Fibroblast of villous mesenchyme (primary cell): ENCODE measurements at regions not wholly inside any gene's neighbourhood (a gene's known extent, or its start where the extent isn't known, plus 50 kb on each side); places are given as distances from the start of the nearest gene placed in this dataset.

Experiments
- DNase-seq: peaks from one replicate; pipeline ENCODE4 v3.0.0-alpha.2; 2010; ENCODE audit warnings: low read depth
- H3K4me3 ChIP-seq: 2 replicates; pipeline ENCODE4 v1.5.1; 2011; ENCODE audit warnings: low read depth, mild to moderate bottlenecking, low read length
- CTCF ChIP-seq: IDR thresholded peaks from 2 replicates; pipeline ENCODE4 v1.5.1; 2012; ENCODE audit warnings: low read depth, mild to moderate bottlenecking, low read length; ENCODE audit not compliant: insufficient read depth

DNA sequence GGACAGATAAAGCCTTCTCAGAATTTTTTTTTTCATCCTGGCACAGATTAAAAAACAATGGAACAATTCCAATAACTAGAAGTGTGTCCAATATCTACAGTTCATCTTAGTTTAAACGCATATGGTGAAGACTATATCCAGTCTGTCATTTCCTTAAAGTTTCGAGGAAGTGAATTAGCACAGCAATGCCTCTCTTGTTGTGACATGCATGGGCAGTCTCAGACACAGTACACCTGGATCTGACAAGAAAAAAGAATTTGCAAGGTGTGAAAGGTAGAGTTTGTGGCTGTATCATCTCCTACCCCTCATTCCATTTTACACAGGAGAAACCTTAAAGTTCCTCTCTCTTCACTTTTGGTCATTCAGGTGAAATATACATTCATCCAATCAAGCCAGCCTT, 100.6 kb upstream of the ADAMTS19 start:
- TF ChIP-seq CTCF: no peak
- no peak overlapping the region for H3K4me3 ChIP-seq

DNA sequence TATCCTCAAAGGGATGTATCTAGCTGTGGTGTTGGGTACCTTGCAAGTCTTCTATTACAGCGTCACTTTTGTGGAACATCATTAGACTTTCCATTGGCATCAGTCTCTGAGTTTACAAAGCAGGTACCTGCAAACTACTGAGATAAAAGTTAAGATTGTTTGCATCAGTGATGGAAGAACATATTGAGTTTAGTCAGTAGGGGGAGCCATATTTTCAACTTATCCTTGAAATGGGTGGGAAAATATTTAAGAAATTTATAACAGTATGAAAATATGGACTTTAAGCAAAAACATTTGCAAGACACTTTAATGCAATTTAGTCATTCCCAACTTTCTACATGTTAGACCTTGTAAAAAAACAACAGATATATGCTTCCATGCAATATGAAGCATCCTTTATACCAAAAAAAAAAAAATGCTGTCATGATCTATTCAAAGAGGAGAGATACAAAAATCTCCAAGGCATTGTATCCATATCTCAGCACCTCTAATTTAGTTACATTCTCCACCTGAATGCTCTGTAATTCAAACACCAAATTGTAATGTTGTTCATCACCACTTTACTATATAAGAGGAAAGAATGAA, 98.6 kb upstream of the ADAMTS19 start:
- peak; percentile 49 for DNase-seq

More for the DNA sequence above, 100.6 kb upstream of the ADAMTS19 start:
- no peak for DNase-seq

DNA sequence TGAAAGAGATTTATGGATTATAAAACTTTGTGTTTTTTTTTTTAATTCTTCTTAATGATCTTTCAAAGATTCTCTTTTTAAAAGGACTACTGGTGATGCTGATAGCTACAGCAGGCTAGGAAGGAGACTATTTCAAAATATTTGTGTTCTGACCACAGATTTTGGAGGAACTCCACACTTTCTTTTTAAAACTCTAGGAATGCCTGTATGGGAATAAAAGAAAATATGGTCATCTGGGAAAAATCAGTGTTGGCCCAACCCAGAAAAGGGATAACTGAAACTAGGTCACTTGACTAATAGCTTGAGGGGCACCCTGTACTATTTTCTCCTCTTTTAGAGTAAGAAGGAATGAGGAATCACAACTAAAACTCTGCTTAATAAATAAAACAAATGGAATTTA, 97.6 kb upstream of the ADAMTS19 start:
- no peak overlapping the region for H3K4me3 ChIP-seq
- peak; percentile 19 for DNase-seq
- no peak for TF ChIP-seq CTCF

More for the DNA sequence above, 98.6 kb upstream of the ADAMTS19 start:
- no peak overlapping the region for H3K4me3 ChIP-seq
- TF ChIP-seq CTCF: peak; percentile 65

DNA sequence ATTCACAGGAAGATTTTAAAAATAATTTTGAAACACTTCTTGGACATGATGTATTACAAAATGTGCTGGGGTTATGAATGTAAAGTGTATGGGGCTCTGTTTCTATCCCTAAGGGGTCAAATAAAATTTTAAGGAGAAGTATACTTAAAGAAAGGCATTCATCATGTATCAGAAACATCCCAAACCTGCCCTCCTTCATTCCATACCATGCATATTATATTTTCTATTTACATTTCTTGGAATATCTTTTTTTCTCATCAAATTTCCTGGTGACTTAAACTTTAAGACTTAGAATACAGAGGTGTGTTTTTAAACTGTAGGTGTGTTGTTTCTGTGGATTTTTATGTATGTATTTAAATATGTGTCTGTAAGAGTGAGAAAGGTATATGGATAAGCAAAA, 96.1 kb upstream of the ADAMTS19 start:
- DNase-seq: no peak
- H3K4me3 ChIP-seq: no peak overlapping the region
- TF ChIP-seq CTCF: no peak

DNA sequence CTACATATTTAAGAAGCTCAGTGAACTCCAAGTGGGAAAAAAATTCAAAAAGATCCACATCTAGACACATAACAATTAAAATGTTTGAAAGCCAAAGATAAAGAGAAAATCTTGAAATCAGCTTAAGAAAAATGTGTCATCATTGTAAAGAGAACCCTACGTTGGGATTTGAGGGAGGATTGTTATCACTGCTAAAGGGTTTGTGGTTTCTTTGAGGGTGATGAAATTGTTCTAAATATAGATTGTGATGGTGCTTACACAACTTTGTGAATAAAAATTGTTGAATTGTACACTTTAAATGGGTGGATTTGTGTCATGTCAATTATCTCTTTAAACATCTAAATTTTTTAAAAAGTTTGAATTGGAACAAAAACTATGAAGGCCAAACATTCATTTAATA, 92.2 kb upstream of the ADAMTS19 start:
- TF ChIP-seq CTCF: no peak
- H3K4me3 ChIP-seq: no peak overlapping the region
- peak; percentile 82 for DNase-seq

- no peak for TF ChIP-seq CTCF
- no peak for DNase-seq
- H3K4me3 ChIP-seq: no peak overlapping the region
Measured at GRCh38 chr5:129372025-129372424, 88.1 kb upstream of the ADAMTS19 start.

DNA sequence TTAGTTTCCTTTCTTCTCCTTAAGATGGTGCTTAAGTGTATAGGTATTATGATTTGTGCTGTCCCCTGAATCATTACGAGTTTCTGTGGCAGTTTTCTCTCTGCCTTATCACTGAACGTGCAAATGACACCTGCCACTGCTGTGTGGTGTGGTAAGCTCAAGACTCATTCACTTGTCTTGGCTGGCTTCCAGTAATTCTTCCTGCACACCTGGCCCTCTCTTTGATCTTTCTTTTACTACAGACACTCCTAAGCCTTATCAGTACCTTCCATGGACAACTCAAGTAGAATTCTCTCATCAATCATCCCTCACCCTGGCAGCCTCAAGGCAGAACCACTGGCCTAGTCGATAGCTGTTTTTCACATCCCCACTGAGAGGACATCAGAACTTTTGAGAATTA, 82.6 kb upstream of the ADAMTS19 start:
- no peak overlapping the region for H3K4me3 ChIP-seq
- DNase-seq: no peak
- no peak for TF ChIP-seq CTCF
